ENCODE measurements at regions not wholly inside any gene's neighbourhood (a gene's known extent, or its start where the extent isn't known, plus 50 kb on each side); places are given as distances from the start of the nearest gene placed in this dataset.

- no peak for DNase-seq
Observed at GRCh38 chr15:47551079-47551478, 166.2 kb upstream of the SEMA6D start.

- no peak for DNase-seq
Observed at GRCh38 chr15:47551546-47551945, 165.8 kb upstream of the SEMA6D start.

GRCh38 chr15:47552978-47553608 lies 164.2 kb upstream of the SEMA6D start:
- DNase-seq = no peak

- no peak for DNase-seq
Observed at GRCh38 chr15:47553947-47554346, 163.4 kb upstream of the SEMA6D start.

- no peak for DNase-seq
Observed at GRCh38 chr15:47561102-47561501, 156.2 kb upstream of the SEMA6D start.

- no peak for DNase-seq
Observed at GRCh38 chr15:47565949-47566348, 151.4 kb upstream of the SEMA6D start.

GRCh38 chr15:47566610-47567009 lies 150.7 kb upstream of the SEMA6D start:
- DNase-seq = no peak

- no peak for DNase-seq
Observed at GRCh38 chr15:47568030-47568429, 149.3 kb upstream of the SEMA6D start.

GRCh38 chr15:47570044-47570443 lies 147.3 kb upstream of the SEMA6D start:
- no peak for DNase-seq

- no peak for DNase-seq
Observed at GRCh38 chr15:47570451-47570850, 146.9 kb upstream of the SEMA6D start.

- no peak for DNase-seq
Observed at GRCh38 chr15:47570881-47571640, 146.2 kb upstream of the SEMA6D start.

- DNase-seq = no peak
Observed at GRCh38 chr15:47573673-47574072, 143.6 kb upstream of the SEMA6D start.

- DNase-seq = no peak
Observed at GRCh38 chr15:47577000-47577399, 140.3 kb upstream of the SEMA6D start.

- no peak for DNase-seq
Observed at GRCh38 chr15:47577461-47577860, 139.8 kb upstream of the SEMA6D start.

- DNase-seq = no peak
Observed at GRCh38 chr15:47582233-47582632, 135.1 kb upstream of the SEMA6D start.

GRCh38 chr15:47584316-47584715 lies 133.0 kb upstream of the SEMA6D start:
- no peak for DNase-seq

- DNase-seq = no peak
Observed at GRCh38 chr15:47586653-47587224, 130.6 kb upstream of the SEMA6D start.

- DNase-seq = no peak
Observed at GRCh38 chr15:47587940-47588802, 129.1 kb upstream of the SEMA6D start.

GRCh38 chr15:47588958-47589357 lies 128.3 kb upstream of the SEMA6D start:
- no peak for DNase-seq

- no peak for DNase-seq
Observed at GRCh38 chr15:47598996-47599395, 118.3 kb upstream of the SEMA6D start.

- no peak for DNase-seq
Observed at GRCh38 chr15:47599806-47600205, 117.5 kb upstream of the SEMA6D start.

GRCh38 chr15:47602121-47602520 lies 115.2 kb upstream of the SEMA6D start:
- no peak for DNase-seq

GRCh38 chr15:47603026-47603425 lies 114.3 kb upstream of the SEMA6D start:
- DNase-seq = no peak
